Kidney epithelial cell (primary cell): ENCODE measurements at regions not wholly inside any gene's neighbourhood (a gene's known extent, or its start where the extent isn't known, plus 50 kb on each side); places are given as distances from the start of the nearest gene placed in this dataset.
"Not testable (repeated sequence)": the region's sequence is repeated elsewhere in the genome, so short reads cannot be mapped to it uniquely, and the experiment has no call there.

Source experiments
- DNase-seq: peaks from one replicate; pipeline ENCODE4 v3.0.0-alpha.2; 2010; ENCODE audit warnings: low read depth
- H3K27me3 ChIP-seq: 2 replicates; pipeline ENCODE4 v1.6.0; 2011; ENCODE audit warnings: low read length; ENCODE audit not compliant: control insufficient read depth, insufficient read depth
- H3K36me3 ChIP-seq: 2 replicates; pipeline ENCODE4 v1.5.1; 2011; ENCODE audit warnings: low read length; ENCODE audit not compliant: control insufficient read depth, insufficient read depth
- H3K4me3 ChIP-seq: 2 replicates; pipeline ENCODE4 v1.5.1; 2011; ENCODE audit warnings: low read depth, mild to moderate bottlenecking, control low read depth, low read length
- TF ChIP-seq, protein P1 (sequence below): IDR thresholded peaks from 2 replicates; pipeline ENCODE4 v1.5.1; 2011; ENCODE audit warnings: mild to moderate bottlenecking, moderate library complexity, low read length, control low read depth, inconsistent platforms; ENCODE audit not compliant: insufficient read depth, poor library complexity, severe bottlenecking

DNA sequence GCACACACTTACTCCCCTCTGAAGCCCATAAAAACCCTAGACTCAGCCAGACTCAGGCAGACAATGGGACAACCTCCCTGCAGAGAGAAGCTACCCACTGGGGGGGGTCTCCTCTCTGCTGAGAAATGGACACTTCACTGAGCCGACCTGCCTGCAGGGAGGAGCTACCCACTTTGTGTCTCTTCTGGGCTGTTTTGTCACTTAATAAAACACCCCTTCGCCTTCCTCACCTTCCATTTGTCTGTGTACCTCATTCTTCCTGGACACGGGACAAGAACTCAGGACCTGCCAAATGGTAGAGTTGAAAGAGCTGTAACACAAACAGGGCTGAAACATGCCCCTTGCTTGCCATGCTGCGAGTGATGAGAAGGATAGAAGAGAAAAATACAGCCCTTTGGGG lies 151.7 kb upstream of the HDDC2 start:
- DNase-seq, result no peak
- Histone ChIP-seq H3K36me3 (no peaks in the 10 kb centered on the region), H3K27me3 (no peaks in the 10 kb centered on the region), H3K4me3 (no peak overlapping the region)
- TF ChIP-seq, protein P1, sequence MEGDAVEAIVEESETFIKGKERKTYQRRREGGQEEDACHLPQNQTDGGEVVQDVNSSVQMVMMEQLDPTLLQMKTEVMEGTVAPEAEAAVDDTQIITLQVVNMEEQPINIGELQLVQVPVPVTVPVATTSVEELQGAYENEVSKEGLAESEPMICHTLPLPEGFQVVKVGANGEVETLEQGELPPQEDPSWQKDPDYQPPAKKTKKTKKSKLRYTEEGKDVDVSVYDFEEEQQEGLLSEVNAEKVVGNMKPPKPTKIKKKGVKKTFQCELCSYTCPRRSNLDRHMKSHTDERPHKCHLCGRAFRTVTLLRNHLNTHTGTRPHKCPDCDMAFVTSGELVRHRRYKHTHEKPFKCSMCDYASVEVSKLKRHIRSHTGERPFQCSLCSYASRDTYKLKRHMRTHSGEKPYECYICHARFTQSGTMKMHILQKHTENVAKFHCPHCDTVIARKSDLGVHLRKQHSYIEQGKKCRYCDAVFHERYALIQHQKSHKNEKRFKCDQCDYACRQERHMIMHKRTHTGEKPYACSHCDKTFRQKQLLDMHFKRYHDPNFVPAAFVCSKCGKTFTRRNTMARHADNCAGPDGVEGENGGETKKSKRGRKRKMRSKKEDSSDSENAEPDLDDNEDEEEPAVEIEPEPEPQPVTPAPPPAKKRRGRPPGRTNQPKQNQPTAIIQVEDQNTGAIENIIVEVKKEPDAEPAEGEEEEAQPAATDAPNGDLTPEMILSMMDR, result no peak

DNA sequence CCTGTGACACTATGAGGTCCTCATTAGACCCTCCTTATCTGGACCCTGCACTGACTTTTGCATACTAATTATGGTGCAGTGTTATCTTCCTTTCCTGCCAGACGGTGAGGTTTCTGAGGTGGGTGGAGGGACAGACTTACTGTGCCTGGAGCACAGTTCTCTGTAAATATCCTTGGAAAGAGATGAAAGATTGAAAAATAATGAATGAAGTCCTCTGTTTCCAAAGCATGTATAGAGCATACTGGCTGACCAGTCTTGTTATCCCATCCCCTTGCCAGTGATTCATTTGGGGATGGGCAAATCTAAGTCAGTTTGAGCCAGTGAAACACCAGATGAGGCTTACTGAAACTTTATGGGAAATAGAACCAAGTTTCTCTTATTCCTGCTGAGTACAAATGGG lies 152.6 kb upstream of the HDDC2 start:
- H3K27me3 ChIP-seq, result no peaks in the 10 kb centered on the region
- no peak overlapping the region for H3K4me3 ChIP-seq
- no peaks in the 10 kb centered on the region for H3K36me3 ChIP-seq
- TF ChIP-seq, protein P1, result no peak
- DNase-seq, result no peak

DNA sequence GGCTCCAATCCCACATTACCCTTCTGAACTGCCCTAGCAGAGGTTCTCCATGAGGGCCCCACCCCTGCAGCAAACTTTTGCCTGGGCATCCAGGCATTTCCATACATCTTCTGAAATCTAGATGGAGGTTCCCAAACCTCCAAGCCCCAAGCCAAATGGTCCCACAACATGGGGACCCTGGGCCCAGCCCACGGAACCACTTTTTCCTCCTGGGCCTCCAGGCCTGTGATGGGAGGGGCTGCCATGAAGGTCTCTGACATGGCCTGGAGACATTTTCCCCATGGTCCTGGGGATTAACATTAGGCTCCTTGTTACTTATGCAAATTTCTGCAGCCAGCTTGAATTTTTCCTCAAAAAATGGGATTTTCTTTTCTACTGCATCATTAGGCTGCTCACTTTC lies 156.7 kb upstream of the HDDC2 start:
- not testable (repeated sequence) for H3K36me3 ChIP-seq, H3K4me3 ChIP-seq, H3K27me3 ChIP-seq, DNase-seq

DNA sequence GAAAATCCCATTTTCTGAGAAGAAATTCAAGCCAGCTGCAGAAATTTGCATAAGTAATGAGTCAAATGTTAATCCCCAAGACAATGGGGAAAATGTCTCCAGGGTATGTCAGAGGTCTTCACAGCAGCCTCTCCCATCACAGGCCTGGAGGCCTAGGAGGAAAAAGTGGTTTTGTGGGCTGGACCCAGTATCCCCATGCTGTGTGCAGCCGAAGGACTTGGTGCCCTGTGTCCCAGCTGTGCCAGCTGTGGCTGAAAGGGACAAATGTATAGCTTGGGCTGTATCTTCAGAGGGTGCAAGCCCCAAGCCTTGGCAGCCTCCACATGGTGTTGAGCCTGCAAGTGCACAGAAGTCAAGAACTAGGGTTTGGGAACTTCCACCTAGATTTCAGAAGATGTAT lies 163.6 kb upstream of the HDDC2 start:
- H3K27me3 ChIP-seq, H3K4me3 ChIP-seq, H3K36me3 ChIP-seq, DNase-seq: not testable (repeated sequence)

DNA sequence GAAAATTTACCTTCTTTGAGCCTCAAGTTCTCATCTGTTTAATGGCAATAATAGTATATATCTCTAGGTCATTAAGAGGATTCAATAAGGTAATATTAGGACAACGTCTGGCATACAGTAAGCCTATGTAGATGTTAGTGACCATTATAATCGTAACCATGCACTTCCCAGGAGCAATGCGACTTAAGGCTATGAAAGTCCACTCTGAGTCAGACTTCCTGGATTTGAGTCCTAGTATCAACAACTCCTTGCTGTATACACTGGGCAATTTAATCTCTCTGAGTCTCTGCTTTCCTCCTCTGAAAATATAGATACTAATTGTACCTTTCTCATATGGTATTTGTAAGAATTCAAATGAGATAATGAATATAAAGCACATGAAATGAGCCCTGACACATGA lies 168.1 kb upstream of the HDDC2 start:
- no peak overlapping the region for H3K4me3 ChIP-seq
- TF ChIP-seq, protein P1, result no peak
- H3K27me3 ChIP-seq, result no peaks in the 10 kb centered on the region
- DNase-seq, result no peak
- H3K36me3 ChIP-seq, result no peaks in the 10 kb centered on the region

DNA sequence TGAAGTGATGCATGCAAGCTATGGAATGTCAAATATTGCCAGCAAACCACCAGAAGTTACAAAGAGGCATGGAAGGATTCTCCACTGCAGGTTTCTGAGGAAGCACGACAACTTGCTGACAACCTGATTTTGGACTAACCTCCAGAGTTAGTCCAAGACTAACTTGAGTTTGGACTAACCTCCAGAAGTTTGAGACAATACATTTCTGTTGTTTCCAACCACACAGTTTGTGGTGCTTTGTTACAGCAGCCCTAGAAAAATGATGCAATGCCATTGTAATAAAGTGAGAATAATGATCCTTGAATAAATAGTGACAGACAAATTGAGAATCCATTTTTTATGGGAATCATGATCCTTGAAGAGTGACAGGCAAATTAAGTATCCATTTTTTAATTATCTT lies 169.9 kb upstream of the HDDC2 start:
- Histone ChIP-seq H3K4me3 (no peak overlapping the region), H3K27me3 (no peaks in the 10 kb centered on the region), H3K36me3 (no peaks in the 10 kb centered on the region)
- TF ChIP-seq, protein P1, result no peak
- no peak for DNase-seq

DNA sequence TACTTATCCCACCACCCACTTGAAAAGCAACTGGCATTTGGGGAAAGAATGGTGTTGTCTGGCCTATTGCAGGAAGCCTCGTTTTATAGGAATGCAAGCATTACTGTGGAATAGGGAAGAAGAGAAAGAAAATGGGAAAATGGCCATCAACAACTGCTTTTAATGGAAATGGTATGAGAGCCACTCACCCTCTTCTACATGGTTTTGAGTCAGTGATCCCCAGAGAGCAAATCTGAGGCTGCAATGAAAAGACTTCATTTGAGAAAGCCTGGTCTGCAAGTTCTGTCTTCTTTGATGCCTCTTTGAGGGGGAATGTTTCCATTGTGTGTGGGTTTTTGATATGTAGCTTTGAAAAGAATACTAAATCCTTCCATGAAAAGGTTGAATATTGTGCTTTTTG lies 172.3 kb upstream of the HDDC2 start:
- TF ChIP-seq, protein P1, result no peak
- no peaks in the 10 kb centered on the region for H3K36me3 ChIP-seq
- no peak for DNase-seq
- H3K27me3 ChIP-seq, result no peaks in the 10 kb centered on the region
- H3K4me3 ChIP-seq, result no peak overlapping the region
